Liver (tissue), 8 donors: ENCODE measurements at regions not wholly inside any gene's neighbourhood (a gene's known extent, or its start where the extent isn't known, plus 50 kb on each side); places are given as distances from the start of the nearest gene placed in this dataset.
A peak's percentile ranks its signal among the peaks of the same experiment; 100 is the strongest.

ENCODE experiments used
- DNase-seq: peaks from one replicate; pipeline ENCODE4 v3.0.0-alpha.2; 2017; ENCODE audit warnings: low spot score
- H3K27ac ChIP-seq, 2 donors: one replicate each; pipeline ENCODE4 v1.7.0; 2013; ENCODE audit warnings: inconsistent platforms in 2 of 2, low read length in 2 of 2, control low read depth in 1 of 2, low read depth in 1 of 2, mild to moderate bottlenecking in 1 of 2
- H3K27me3 ChIP-seq, 4 donors: one replicate each; pipeline versions ENCODE4 v1.6.1 to v1.7.0; 2013; ENCODE audit warnings: low read length in 3 of 4, inconsistent platforms in 1 of 4, mild to moderate bottlenecking in 1 of 4, moderate library complexity in 1 of 4; ENCODE audit not compliant: control insufficient read depth in 4 of 4, insufficient read depth in 4 of 4
- H3K36me3 ChIP-seq, 4 donors: one replicate each; pipeline versions ENCODE4 v1.6.1 to v1.7.0; 2013; ENCODE audit warnings: low read length in 3 of 4, mild to moderate bottlenecking in 3 of 4, low read depth in 1 of 4, moderate library complexity in 1 of 4; ENCODE audit not compliant: control insufficient read depth in 4 of 4, insufficient read depth in 3 of 4
- H3K4me1 ChIP-seq, 4 donors: one replicate each; pipeline versions ENCODE4 v1.6.1 to v1.7.0; 2013; ENCODE audit warnings: low read length in 3 of 4, mild to moderate bottlenecking in 3 of 4, moderate library complexity in 1 of 4; ENCODE audit not compliant: control insufficient read depth in 4 of 4, insufficient read depth in 4 of 4
- H3K4me3 ChIP-seq, 3 donors: one replicate each; pipeline versions ENCODE4 v1.6.1 to v1.7.0; 2013; ENCODE audit warnings: low read length in 3 of 3, control low read depth in 1 of 3, low read depth in 1 of 3, mild to moderate bottlenecking in 1 of 3
- H3K9ac ChIP-seq, 2 donors: one replicate each; pipeline ENCODE4 v1.7.0; 2013; ENCODE audit warnings: low read length in 2 of 2, mild to moderate bottlenecking in 2 of 2, moderate library complexity in 2 of 2, control low read depth in 1 of 2, low read depth in 1 of 2
- H3K9me3 ChIP-seq, 4 donors: one replicate each; pipeline versions ENCODE4 v1.6.1 to v1.7.0; 2013; ENCODE audit warnings: low read length in 3 of 4; ENCODE audit not compliant: control insufficient read depth in 4 of 4
- ATF3 ChIP-seq: IDR thresholded peaks from 2 replicates; pipeline ENCODE4 v1.6.1; 2016; ENCODE audit warnings: antibody characterized with exemption
- CTCF ChIP-seq: fragments of 150-350 bp; IDR thresholded peaks from 2 replicates; pipeline ENCODE4 v1.5.1; 2017; ENCODE audit warnings: improper control_type of control experiment, low read depth, low read length; ENCODE audit not compliant: missing input control
- EGR1 ChIP-seq, 2 donors: IDR thresholded peaks; 2 replicates each; pipeline ENCODE4 v1.6.1; 2016 to 2018; ENCODE audit warnings: antibody characterized with exemption in 2 of 2, low read depth in 2 of 2
- FOXA1 ChIP-seq: IDR thresholded peaks from 2 replicates; pipeline ENCODE4 v1.6.1; 2016; ENCODE audit warnings: antibody characterized with exemption
- GABPA ChIP-seq, 2 donors: IDR thresholded peaks in 1 of 2; conservative IDR thresholded peaks in 1 of 2; 2 replicates each; pipeline ENCODE4 v1.6.1; 2016; ENCODE audit warnings: antibody characterized with exemption in 2 of 2, mild to moderate bottlenecking in 1 of 2, moderate library complexity in 1 of 2
- HNF4A ChIP-seq, 2 donors: conservative IDR thresholded peaks; 2 replicates each; pipeline ENCODE4 v1.6.1; 2016; ENCODE audit warnings: antibody characterized with exemption in 2 of 2, mild to moderate bottlenecking in 2 of 2
- HNF4G ChIP-seq: IDR thresholded peaks from 2 replicates; pipeline ENCODE4 v1.6.1; 2016; ENCODE audit warnings: antibody characterized with exemption
- JUND ChIP-seq, 2 donors: IDR thresholded peaks; 2 replicates each; pipeline ENCODE4 v1.6.1; 2016; ENCODE audit warnings: antibody characterized with exemption in 2 of 2
- RAD21 ChIP-seq, 2 donors: IDR thresholded peaks; 2 replicates each; pipeline ENCODE4 v1.6.1; 2016; ENCODE audit warnings: antibody characterized with exemption in 2 of 2, mild to moderate bottlenecking in 2 of 2
- REST ChIP-seq: IDR thresholded peaks from 2 replicates; pipeline ENCODE4 v1.6.1; 2016; ENCODE audit warnings: antibody characterized with exemption, mild to moderate bottlenecking
- RXRA ChIP-seq, 2 donors: IDR thresholded peaks; 2 replicates each; pipeline ENCODE4 v1.6.1; 2017 to 2018; ENCODE audit warnings: antibody characterized with exemption in 2 of 2, mild to moderate bottlenecking in 1 of 2
- SP1 ChIP-seq: IDR thresholded peaks from 2 replicates; pipeline ENCODE4 v1.6.1; 2018; ENCODE audit warnings: antibody characterized with exemption, mild to moderate bottlenecking
- TAF1 ChIP-seq: conservative IDR thresholded peaks from 2 replicates; pipeline ENCODE4 v1.6.1; 2016; ENCODE audit warnings: antibody characterized with exemption, mild to moderate bottlenecking
- ZBTB33 ChIP-seq: IDR thresholded peaks from 2 replicates; pipeline ENCODE4 v1.6.1; 2016; ENCODE audit warnings: antibody characterized with exemption
- WGBS: extraction: QIAGEN DNeasy Blood & Tissue Kit; methylation state at CpG from one replicate; pipeline ENCODE4 v1.1.7; 2013; 5-methylcytosine and 5-hydroxymethylcytosine counted together
- donor health status: healthy.
- donor health status: healthy.
- donor health status: healthy.
- donor health status: healthy.
- donor health status: healthy.

GRCh38 chr20:17823409-17824144 lies 123.8 kb downstream of the BANF2 start:
- Histone ChIP-seq H3K27ac (no peak overlapping the region), H3K4me1 (peaks cover 0 to 30% (median 14%) of the 10 kb centered on the region in 4 donors), H3K36me3 (no peaks in the 10 kb centered on the region), H3K4me3 (no peak overlapping the region), H3K9ac (no peak overlapping the region), H3K9me3 (no peaks in the 10 kb centered on the region), H3K27me3 (no peaks in the 10 kb centered on the region)
- 84% methylated on average over 10 of the region's 10 CpGs for WGBS
- no peak for DNase-seq
- TF ChIP-seq CTCF: no peak
- TF ChIP-seq ATF3: no peak
- TF ChIP-seq HNF4A (conservative IDR thresholded peaks at IDR 0.05): peak; percentile 27 to 42
- no peak for TF ChIP-seq REST

- no peaks in the 10 kb centered on the region for H3K9me3 ChIP-seq
- no peak overlapping the region for H3K9ac ChIP-seq
- no peaks in the 10 kb centered on the region for H3K27me3 ChIP-seq
- TF ChIP-seq HNF4G (no peak), GABPA (IDR thresholded peaks at IDR 0.05 in 1 of 2, conservative IDR thresholded peaks at IDR 0.05 in 1 of 2) (no peak)
- H3K27ac ChIP-seq: peak overlapping the region in 1 of 2 donors; percentile 45
- WGBS: 92% methylated on average over 15 of the region's 15 CpGs
- H3K4me1 ChIP-seq: peaks cover 0 to 25% (median 11%) of the 10 kb centered on the region in 4 donors
- no peak overlapping the region for H3K4me3 ChIP-seq
- H3K36me3 ChIP-seq: no peaks in the 10 kb centered on the region
- DNase-seq: no peak
Observed at GRCh38 chr20:17822540-17823408, 123.0 kb downstream of the BANF2 start.

- no peak for DNase-seq
- H3K4me1 ChIP-seq: peaks cover 0 to 17% (median 7%) of the 10 kb centered on the region in 4 donors
- peak overlapping the region in 1 of 2 donors; percentile 45 for H3K27ac ChIP-seq
- WGBS: 42% methylated on average over 5 of the region's 5 CpGs
- H3K9me3 ChIP-seq: no peaks in the 10 kb centered on the region
- peak; percentile 61 for TF ChIP-seq FOXA1
- peak in 1 of 2 donors; percentile 43 for TF ChIP-seq RAD21 (IDR thresholded peaks at IDR 0.05)
- no peak for TF ChIP-seq ZBTB33
- TF ChIP-seq EGR1 (IDR thresholded peaks at IDR 0.05; ENCODE audit: low read depth in 2 of 2): no peak
- TF ChIP-seq ATF3: no peak
- TF ChIP-seq JUND (IDR thresholded peaks at IDR 0.05): peak in 1 of 2 donors; percentile 33
- peak; percentile 44 to 71 for TF ChIP-seq RXRA (IDR thresholded peaks at IDR 0.05)
- no peak for TF ChIP-seq HNF4G
- peak; percentile 18 to 59 for TF ChIP-seq HNF4A (conservative IDR thresholded peaks at IDR 0.05)
- TF ChIP-seq SP1: peak; percentile 82
- TF ChIP-seq TAF1: no peak
- H3K27me3 ChIP-seq: no peaks in the 10 kb centered on the region
- H3K9ac ChIP-seq: no peak overlapping the region
- H3K4me3 ChIP-seq: no peak overlapping the region
- no peaks in the 10 kb centered on the region for H3K36me3 ChIP-seq
Observed at GRCh38 chr20:17822039-17822438, 122.3 kb downstream of the BANF2 start.
